ENCODE measurements at regions not wholly inside any gene's neighbourhood (a gene's known extent, or its start where the extent isn't known, plus 50 kb on each side); places are given as distances from the start of the nearest gene placed in this dataset.

- no peaks in the 10 kb centered on the region for H3K9me2 ChIP-seq (replicated peaks; ENCODE audit: insufficient read depth, low read length)
- no peaks in the 10 kb centered on the region for H3K79me2 ChIP-seq (ENCODE audit: low read length)
- no peaks in the 10 kb centered on the region for H3K9me3 ChIP-seq (ENCODE audit: low read length)
- H2AFZ ChIP-seq (ENCODE audit: low read length): no peak overlapping the region
- H3K9ac ChIP-seq (ENCODE audit: low read length): no peak overlapping the region
- H3K36me3 ChIP-seq (ENCODE audit: insufficient read depth, low read length): no peaks in the 10 kb centered on the region
- no peak overlapping the region for H3K4me2 ChIP-seq (ENCODE audit: low read depth, low read length, poor library complexity, severe bottlenecking)
- no peaks in the 10 kb centered on the region for H3K27me3 ChIP-seq (ENCODE audit: low read length)
- no peaks in the 10 kb centered on the region for H4K20me1 ChIP-seq (ENCODE audit: insufficient read depth, low read depth, low read length)
- H3K4me3 ChIP-seq (ENCODE audit: low read length): no peak overlapping the region
- H3K27ac ChIP-seq (ENCODE audit: low read length): no peak overlapping the region
- no peaks in the 10 kb centered on the region for H3K4me1 ChIP-seq (ENCODE audit: low read length)
- no peak for DNase-seq
Observed at GRCh38 chr10:62479523-62479922, 105.4 kb downstream of the ZNF365 start.

GRCh38 chr10:62480196-62480595, 106.0 kb downstream of the ZNF365 start:
- no peaks in the 10 kb centered on the region for H3K9me2 ChIP-seq (replicated peaks; ENCODE audit: insufficient read depth, low read length)
- H3K4me2 ChIP-seq (ENCODE audit: low read depth, low read length, poor library complexity, severe bottlenecking): no peak overlapping the region
- H3K4me3 ChIP-seq (ENCODE audit: low read length): no peak overlapping the region
- DNase-seq: no peak
- H3K9me3 ChIP-seq (ENCODE audit: low read length): no peaks in the 10 kb centered on the region
- H2AFZ ChIP-seq (ENCODE audit: low read length): no peak overlapping the region
- no peak overlapping the region for H3K27ac ChIP-seq (ENCODE audit: low read length)
- no peaks in the 10 kb centered on the region for H3K4me1 ChIP-seq (ENCODE audit: low read length)
- no peak overlapping the region for H3K9ac ChIP-seq (ENCODE audit: low read length)
- H4K20me1 ChIP-seq (ENCODE audit: insufficient read depth, low read depth, low read length): no peaks in the 10 kb centered on the region
- no peaks in the 10 kb centered on the region for H3K79me2 ChIP-seq (ENCODE audit: low read length)
- H3K36me3 ChIP-seq (ENCODE audit: insufficient read depth, low read length): no peaks in the 10 kb centered on the region
- H3K27me3 ChIP-seq (ENCODE audit: low read length): no peaks in the 10 kb centered on the region

- Histone ChIP-seq H3K9ac (ENCODE audit: low read length) (no peak overlapping the region), H3K4me1 (ENCODE audit: low read length) (no peaks in the 10 kb centered on the region), H3K4me3 (ENCODE audit: low read length) (no peak overlapping the region), H3K4me2 (ENCODE audit: low read depth, low read length, poor library complexity, severe bottlenecking) (no peak overlapping the region), H3K9me2 (replicated peaks; ENCODE audit: insufficient read depth, low read length) (no peaks in the 10 kb centered on the region), H3K79me2 (ENCODE audit: low read length) (no peaks in the 10 kb centered on the region), H3K9me3 (ENCODE audit: low read length) (no peaks in the 10 kb centered on the region), H4K20me1 (ENCODE audit: insufficient read depth, low read depth, low read length) (no peaks in the 10 kb centered on the region), H3K27ac (ENCODE audit: low read length) (no peak overlapping the region), H3K36me3 (ENCODE audit: insufficient read depth, low read length) (no peaks in the 10 kb centered on the region), H2AFZ (ENCODE audit: low read length) (no peak overlapping the region), H3K27me3 (ENCODE audit: low read length) (no peaks in the 10 kb centered on the region)
- no peak for DNase-seq
Observed at GRCh38 chr10:62482581-62482980, 108.4 kb downstream of the ZNF365 start.

GRCh38 chr10:62491597-62491996, 117.4 kb downstream of the ZNF365 start:
- no peak overlapping the region for H3K4me2 ChIP-seq (ENCODE audit: low read depth, low read length, poor library complexity, severe bottlenecking)
- no peaks in the 10 kb centered on the region for H3K9me2 ChIP-seq (replicated peaks; ENCODE audit: insufficient read depth, low read length)
- H2AFZ ChIP-seq (ENCODE audit: low read length): no peak overlapping the region
- H3K9me3 ChIP-seq (ENCODE audit: low read length): no peaks in the 10 kb centered on the region
- no peaks in the 10 kb centered on the region for H3K4me1 ChIP-seq (ENCODE audit: low read length)
- no peaks in the 10 kb centered on the region for H3K79me2 ChIP-seq (ENCODE audit: low read length)
- H3K27ac ChIP-seq (ENCODE audit: low read length): no peak overlapping the region
- no peak overlapping the region for H3K9ac ChIP-seq (ENCODE audit: low read length)
- no peaks in the 10 kb centered on the region for H3K27me3 ChIP-seq (ENCODE audit: low read length)
- no peaks in the 10 kb centered on the region for H3K36me3 ChIP-seq (ENCODE audit: insufficient read depth, low read length)
- H4K20me1 ChIP-seq (ENCODE audit: insufficient read depth, low read depth, low read length): no peaks in the 10 kb centered on the region
- H3K4me3 ChIP-seq (ENCODE audit: low read length): no peak overlapping the region
- DNase-seq: no peak

- Histone ChIP-seq H3K9me3 (ENCODE audit: low read length) (no peaks in the 10 kb centered on the region), H3K4me1 (ENCODE audit: low read length) (no peaks in the 10 kb centered on the region), H3K4me2 (ENCODE audit: low read depth, low read length, poor library complexity, severe bottlenecking) (no peak overlapping the region), H3K27me3 (ENCODE audit: low read length) (no peaks in the 10 kb centered on the region), H3K4me3 (ENCODE audit: low read length) (no peak overlapping the region), H2AFZ (ENCODE audit: low read length) (no peak overlapping the region), H3K27ac (ENCODE audit: low read length) (no peak overlapping the region), H4K20me1 (ENCODE audit: insufficient read depth, low read depth, low read length) (no peaks in the 10 kb centered on the region), H3K36me3 (ENCODE audit: insufficient read depth, low read length) (no peaks in the 10 kb centered on the region), H3K9ac (ENCODE audit: low read length) (no peak overlapping the region), H3K9me2 (replicated peaks; ENCODE audit: insufficient read depth, low read length) (no peaks in the 10 kb centered on the region), H3K79me2 (ENCODE audit: low read length) (no peaks in the 10 kb centered on the region)
- peak; percentile 61 for DNase-seq
Observed at GRCh38 chr10:62492012-62492869, 118.1 kb downstream of the ZNF365 start.

GRCh38 chr10:62492870-62493180, 118.7 kb downstream of the ZNF365 start:
- H3K4me1 ChIP-seq (ENCODE audit: low read length): no peaks in the 10 kb centered on the region
- H3K79me2 ChIP-seq (ENCODE audit: low read length): no peaks in the 10 kb centered on the region
- no peak overlapping the region for H2AFZ ChIP-seq (ENCODE audit: low read length)
- H3K9me2 ChIP-seq (replicated peaks; ENCODE audit: insufficient read depth, low read length): no peaks in the 10 kb centered on the region
- no peak overlapping the region for H3K27ac ChIP-seq (ENCODE audit: low read length)
- H3K4me2 ChIP-seq (ENCODE audit: low read depth, low read length, poor library complexity, severe bottlenecking): no peak overlapping the region
- H3K9me3 ChIP-seq (ENCODE audit: low read length): no peaks in the 10 kb centered on the region
- no peaks in the 10 kb centered on the region for H3K27me3 ChIP-seq (ENCODE audit: low read length)
- DNase-seq: no peak
- no peak overlapping the region for H3K4me3 ChIP-seq (ENCODE audit: low read length)
- H4K20me1 ChIP-seq (ENCODE audit: insufficient read depth, low read depth, low read length): no peaks in the 10 kb centered on the region
- H3K9ac ChIP-seq (ENCODE audit: low read length): no peak overlapping the region
- no peaks in the 10 kb centered on the region for H3K36me3 ChIP-seq (ENCODE audit: insufficient read depth, low read length)

- Histone ChIP-seq H4K20me1 (ENCODE audit: insufficient read depth, low read depth, low read length) (no peaks in the 10 kb centered on the region), H3K4me1 (ENCODE audit: low read length) (no peaks in the 10 kb centered on the region), H3K9ac (ENCODE audit: low read length) (no peak overlapping the region), H3K27ac (ENCODE audit: low read length) (no peak overlapping the region), H3K9me3 (ENCODE audit: low read length) (no peaks in the 10 kb centered on the region), H3K9me2 (replicated peaks; ENCODE audit: insufficient read depth, low read length) (no peaks in the 10 kb centered on the region), H3K4me2 (ENCODE audit: low read depth, low read length, poor library complexity, severe bottlenecking) (no peak overlapping the region), H3K36me3 (ENCODE audit: insufficient read depth, low read length) (no peaks in the 10 kb centered on the region), H3K4me3 (ENCODE audit: low read length) (no peak overlapping the region), H3K27me3 (ENCODE audit: low read length) (no peaks in the 10 kb centered on the region), H3K79me2 (ENCODE audit: low read length) (no peaks in the 10 kb centered on the region), H2AFZ (ENCODE audit: low read length) (no peak overlapping the region)
- DNase-seq: no peak
Observed at GRCh38 chr10:62496925-62497324, 122.8 kb downstream of the ZNF365 start.

GRCh38 chr10:62498271-62498670, 124.1 kb downstream of the ZNF365 start:
- no peaks in the 10 kb centered on the region for H3K36me3 ChIP-seq (ENCODE audit: insufficient read depth, low read length)

More at GRCh38 chr10:62498271-62498670, 124.1 kb downstream of the ZNF365 start:
- H3K4me1 ChIP-seq (ENCODE audit: low read length): no peaks in the 10 kb centered on the region
- no peaks in the 10 kb centered on the region for H3K27me3 ChIP-seq (ENCODE audit: low read length)
- no peaks in the 10 kb centered on the region for H3K9me3 ChIP-seq (ENCODE audit: low read length)
- H2AFZ ChIP-seq (ENCODE audit: low read length): no peak overlapping the region
- no peak overlapping the region for H3K4me3 ChIP-seq (ENCODE audit: low read length)
- DNase-seq: no peak
- H3K79me2 ChIP-seq (ENCODE audit: low read length): no peaks in the 10 kb centered on the region
- no peaks in the 10 kb centered on the region for H3K9me2 ChIP-seq (replicated peaks; ENCODE audit: insufficient read depth, low read length)
- no peaks in the 10 kb centered on the region for H4K20me1 ChIP-seq (ENCODE audit: insufficient read depth, low read depth, low read length)
- no peak overlapping the region for H3K27ac ChIP-seq (ENCODE audit: low read length)
- H3K4me2 ChIP-seq (ENCODE audit: low read depth, low read length, poor library complexity, severe bottlenecking): no peak overlapping the region
- no peak overlapping the region for H3K9ac ChIP-seq (ENCODE audit: low read length)

Data from Karpas-422 (cell line).